GM23338 (cell line): ENCODE measurements at regions not wholly inside any gene's neighbourhood (a gene's known extent, or its start where the extent isn't known, plus 50 kb on each side); places are given as distances from the start of the nearest gene placed in this dataset.

Experiments
- ATAC-seq: fragments of 200-7000 bp; cut with Tn5 transposase; 3 replicates; pipeline ENCODE4 v1.9.1; 2020
- DNase-seq: peaks from one replicate; pipeline ENCODE4 v3.0.0-alpha.2; 2015; ENCODE audit warnings: low spot score
- H2AFZ ChIP-seq: fragments of 200-600 bp; sonication (generic); 2 replicates; pipeline ENCODE4 v1.8.0; 2016; ENCODE audit warnings: antibody characterized with exemption, mild to moderate bottlenecking, moderate library complexity
- H3F3A ChIP-seq: fragments of 200-600 bp; sonication (generic); replicated peaks from 2 replicates; pipeline ENCODE4 v1.8.0; 2017; ENCODE audit warnings: antibody characterized with exemption, mixed run types, low read depth
- H3K27ac ChIP-seq: fragments of 200-600 bp; sonication (generic); 2 replicates; pipeline ENCODE4 v1.6.1; 2016; ENCODE audit warnings: low read depth
- H3K27me3 ChIP-seq: fragments of 200-600 bp; sonication (generic); 2 replicates; pipeline ENCODE4 v1.8.0; 2016; ENCODE audit warnings: mild to moderate bottlenecking, mixed run types, moderate library complexity; ENCODE audit not compliant: insufficient read depth
- H3K36me3 ChIP-seq: fragments of 200-600 bp; sonication (generic); 2 replicates; pipeline ENCODE4 v1.8.0; 2016; ENCODE audit warnings: mild to moderate bottlenecking; ENCODE audit not compliant: insufficient read depth
- H3K4me1 ChIP-seq: fragments of 200-600 bp; sonication (generic); 2 replicates; pipeline ENCODE4 v1.8.0; 2016; ENCODE audit warnings: mild to moderate bottlenecking, moderate library complexity; ENCODE audit not compliant: insufficient read depth
- H3K4me2 ChIP-seq: fragments of 200-600 bp; sonication (generic); 2 replicates; pipeline ENCODE4 v1.7.1; 2017; ENCODE audit warnings: mixed run types
- H3K4me3 ChIP-seq: fragments of 200-600 bp; sonication (generic); 2 replicates; pipeline ENCODE4 v1.6.1; 2016; ENCODE audit warnings: mixed run types
- H3K79me2 ChIP-seq: fragments of 200-600 bp; sonication (generic); replicated peaks from 2 replicates; pipeline ENCODE4 v1.8.0; 2017; ENCODE audit warnings: mild to moderate bottlenecking; ENCODE audit not compliant: insufficient read depth
- H3K9me2 ChIP-seq: fragments of 200-600 bp; sonication (generic); 2 replicates; pipeline ENCODE4 v1.8.0; 2017; ENCODE audit not compliant: insufficient read depth
- H4K20me1 ChIP-seq: fragments of 200-600 bp; sonication (generic); replicated peaks from 2 replicates; pipeline ENCODE4 v1.8.0; 2017; ENCODE audit warnings: mild to moderate bottlenecking; ENCODE audit not compliant: insufficient read depth
- H3K27ac Mint-ChIP-seq: 2 replicates; pipeline ENCODE4 v1.8.0; 2020; ENCODE audit warnings: inconsistent platforms, mild to moderate bottlenecking, moderate library complexity, mixed read lengths
- H3K27me3 Mint-ChIP-seq: 3 replicates; pipeline ENCODE4 v1.8.0; 2022; ENCODE audit warnings: low read depth, mild to moderate bottlenecking, moderate library complexity, mixed read lengths, inconsistent platforms; ENCODE audit not compliant: insufficient read depth, poor library complexity
- H3K36me3 Mint-ChIP-seq: 3 replicates; pipeline ENCODE4 v1.8.0; 2021; ENCODE audit warnings: low read depth, mild to moderate bottlenecking, inconsistent platforms, moderate library complexity, mixed read lengths
- H3K4me1 Mint-ChIP-seq: 3 replicates; pipeline ENCODE4 v1.8.0; 2020; ENCODE audit warnings: mild to moderate bottlenecking, inconsistent platforms, mixed read lengths
- H3K4me3 Mint-ChIP-seq: 3 replicates; pipeline ENCODE4 v1.8.0; 2021; ENCODE audit warnings: moderate library complexity, mild to moderate bottlenecking, inconsistent platforms, mixed read lengths
- H3K9me3 Mint-ChIP-seq: 3 replicates; pipeline ENCODE4 v1.8.0; 2020; ENCODE audit warnings: moderate library complexity, mild to moderate bottlenecking, inconsistent platforms, mixed read lengths
- CREB1 ChIP-seq: fragments of 250-450 bp; sonication (Bioruptor Pico); IDR thresholded peaks from 2 replicates; pipeline ENCODE4 v1.5.0; 2020; ENCODE audit warnings: low read depth, mild to moderate bottlenecking, moderate library complexity
- EZH2 ChIP-seq: fragments of 200-600 bp; sonication (generic); IDR thresholded peaks from one replicate; pipeline ENCODE4 v1.8.0; 2017; ENCODE audit warnings: antibody characterized with exemption, mild to moderate bottlenecking, low read depth; ENCODE audit not compliant: unreplicated experiment
- EZH2phosphoT487 ChIP-seq: fragments of 200-600 bp; sonication (generic); IDR thresholded peaks from one replicate; pipeline ENCODE4 v1.8.1; 2018; ENCODE audit warnings: antibody characterized with exemption; ENCODE audit not compliant: unreplicated experiment
- JUNB ChIP-seq: IDR thresholded peaks from one replicate; pipeline ENCODE4 v1.6.1; 2016; ENCODE audit warnings: antibody characterized with exemption; ENCODE audit not compliant: unreplicated experiment
- NANOG ChIP-seq: IDR thresholded peaks from 2 replicates; pipeline ENCODE4 v1.6.1; 2016; ENCODE audit warnings: antibody characterized with exemption, borderline replicate concordance
- POLR2AphosphoS5 ChIP-seq: IDR thresholded peaks from 2 replicates; pipeline ENCODE4 v1.6.1; 2016; ENCODE audit warnings: antibody characterized with exemption, low read depth
- STAT1 ChIP-seq: IDR thresholded peaks from one replicate; pipeline ENCODE4 v1.6.1; 2016; ENCODE audit warnings: antibody characterized with exemption; ENCODE audit not compliant: unreplicated experiment
- ZNF114 ChIP-seq: fragments of 250-450 bp; sonication (Bioruptor Pico); IDR thresholded peaks from 2 replicates; pipeline ENCODE4 v1.5.0; 2020; ENCODE audit warnings: mild to moderate bottlenecking, moderate library complexity
- ZNF331 ChIP-seq: fragments of 250-450 bp; sonication (Bioruptor Pico); IDR thresholded peaks from 2 replicates; pipeline ENCODE4 v1.5.0; 2020; ENCODE audit warnings: low read depth, mild to moderate bottlenecking, moderate library complexity
- ZNF462 ChIP-seq: fragments of 250-450 bp; sonication (Bioruptor Pico); IDR thresholded peaks from 2 replicates; pipeline ENCODE4 v1.5.0; 2020; ENCODE audit warnings: mild to moderate bottlenecking, moderate library complexity
- TF ChIP-seq, protein P1 (sequence below): IDR thresholded peaks from 2 replicates; pipeline ENCODE4 v1.6.1; 2016; ENCODE audit warnings: antibody characterized with exemption
- TF ChIP-seq, protein P2 (sequence below): IDR thresholded peaks from one replicate; pipeline ENCODE4 v1.6.1; 2018; ENCODE audit warnings: antibody characterized with exemption; ENCODE audit not compliant: unreplicated experiment
- TF ChIP-seq, protein P3 (sequence below), 2 experiments: fragments of 200-600 bp in 1 of 2; sonication (generic) in 1 of 2; conservative IDR thresholded peaks; 2 replicates each; pipeline versions ENCODE4 v1.5.1 to v1.6.1; 2016 to 2017; ENCODE audit warnings: antibody characterized with exemption in 2 of 2, low read depth in 2 of 2, mild to moderate bottlenecking in 2 of 2, moderate library complexity in 1 of 2

- Histone ChIP-seq H3K36me3 (no peaks in the 10 kb centered on the region), H2AFZ (no peak overlapping the region), H3K27ac (no peak overlapping the region), H4K20me1 (no peaks in the 10 kb centered on the region), H3K27me3 (no peaks in the 10 kb centered on the region), H3K4me2 (no peak overlapping the region), H3K79me2 (no peaks in the 10 kb centered on the region), H3F3A (no peaks in the 10 kb centered on the region), H3K4me1 (peaks cover 10% of the 10 kb centered on the region), H3K4me3 (no peak overlapping the region), H3K9me2 (no peaks in the 10 kb centered on the region)
- no peaks in the 10 kb centered on the region; the same call in 2 of the 3 replicates for H3K9me3 Mint-ChIP-seq
- no peak overlapping the region for H3K4me3 Mint-ChIP-seq
- peaks cover 19% of the 10 kb centered on the region for H3K4me1 Mint-ChIP-seq
- TF ChIP-seq ZNF462 (CRISPR knock-in tag) (no peak), CREB1 (no peak), EZH2phosphoT487 (no peak), EZH2 (no peak), ZNF331 (no peak), STAT1 (no peak), POLR2AphosphoS5 (no peak), ZNF114 (no peak), JUNB (no peak), NANOG (no peak)
- TF ChIP-seq, protein P1, sequence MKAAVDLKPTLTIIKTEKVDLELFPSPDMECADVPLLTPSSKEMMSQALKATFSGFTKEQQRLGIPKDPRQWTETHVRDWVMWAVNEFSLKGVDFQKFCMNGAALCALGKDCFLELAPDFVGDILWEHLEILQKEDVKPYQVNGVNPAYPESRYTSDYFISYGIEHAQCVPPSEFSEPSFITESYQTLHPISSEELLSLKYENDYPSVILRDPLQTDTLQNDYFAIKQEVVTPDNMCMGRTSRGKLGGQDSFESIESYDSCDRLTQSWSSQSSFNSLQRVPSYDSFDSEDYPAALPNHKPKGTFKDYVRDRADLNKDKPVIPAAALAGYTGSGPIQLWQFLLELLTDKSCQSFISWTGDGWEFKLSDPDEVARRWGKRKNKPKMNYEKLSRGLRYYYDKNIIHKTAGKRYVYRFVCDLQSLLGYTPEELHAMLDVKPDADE: no peak
- TF ChIP-seq, protein P2, sequence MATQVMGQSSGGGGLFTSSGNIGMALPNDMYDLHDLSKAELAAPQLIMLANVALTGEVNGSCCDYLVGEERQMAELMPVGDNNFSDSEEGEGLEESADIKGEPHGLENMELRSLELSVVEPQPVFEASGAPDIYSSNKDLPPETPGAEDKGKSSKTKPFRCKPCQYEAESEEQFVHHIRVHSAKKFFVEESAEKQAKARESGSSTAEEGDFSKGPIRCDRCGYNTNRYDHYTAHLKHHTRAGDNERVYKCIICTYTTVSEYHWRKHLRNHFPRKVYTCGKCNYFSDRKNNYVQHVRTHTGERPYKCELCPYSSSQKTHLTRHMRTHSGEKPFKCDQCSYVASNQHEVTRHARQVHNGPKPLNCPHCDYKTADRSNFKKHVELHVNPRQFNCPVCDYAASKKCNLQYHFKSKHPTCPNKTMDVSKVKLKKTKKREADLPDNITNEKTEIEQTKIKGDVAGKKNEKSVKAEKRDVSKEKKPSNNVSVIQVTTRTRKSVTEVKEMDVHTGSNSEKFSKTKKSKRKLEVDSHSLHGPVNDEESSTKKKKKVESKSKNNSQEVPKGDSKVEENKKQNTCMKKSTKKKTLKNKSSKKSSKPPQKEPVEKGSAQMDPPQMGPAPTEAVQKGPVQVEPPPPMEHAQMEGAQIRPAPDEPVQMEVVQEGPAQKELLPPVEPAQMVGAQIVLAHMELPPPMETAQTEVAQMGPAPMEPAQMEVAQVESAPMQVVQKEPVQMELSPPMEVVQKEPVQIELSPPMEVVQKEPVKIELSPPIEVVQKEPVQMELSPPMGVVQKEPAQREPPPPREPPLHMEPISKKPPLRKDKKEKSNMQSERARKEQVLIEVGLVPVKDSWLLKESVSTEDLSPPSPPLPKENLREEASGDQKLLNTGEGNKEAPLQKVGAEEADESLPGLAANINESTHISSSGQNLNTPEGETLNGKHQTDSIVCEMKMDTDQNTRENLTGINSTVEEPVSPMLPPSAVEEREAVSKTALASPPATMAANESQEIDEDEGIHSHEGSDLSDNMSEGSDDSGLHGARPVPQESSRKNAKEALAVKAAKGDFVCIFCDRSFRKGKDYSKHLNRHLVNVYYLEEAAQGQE: no peak
- TF ChIP-seq, protein P3, sequence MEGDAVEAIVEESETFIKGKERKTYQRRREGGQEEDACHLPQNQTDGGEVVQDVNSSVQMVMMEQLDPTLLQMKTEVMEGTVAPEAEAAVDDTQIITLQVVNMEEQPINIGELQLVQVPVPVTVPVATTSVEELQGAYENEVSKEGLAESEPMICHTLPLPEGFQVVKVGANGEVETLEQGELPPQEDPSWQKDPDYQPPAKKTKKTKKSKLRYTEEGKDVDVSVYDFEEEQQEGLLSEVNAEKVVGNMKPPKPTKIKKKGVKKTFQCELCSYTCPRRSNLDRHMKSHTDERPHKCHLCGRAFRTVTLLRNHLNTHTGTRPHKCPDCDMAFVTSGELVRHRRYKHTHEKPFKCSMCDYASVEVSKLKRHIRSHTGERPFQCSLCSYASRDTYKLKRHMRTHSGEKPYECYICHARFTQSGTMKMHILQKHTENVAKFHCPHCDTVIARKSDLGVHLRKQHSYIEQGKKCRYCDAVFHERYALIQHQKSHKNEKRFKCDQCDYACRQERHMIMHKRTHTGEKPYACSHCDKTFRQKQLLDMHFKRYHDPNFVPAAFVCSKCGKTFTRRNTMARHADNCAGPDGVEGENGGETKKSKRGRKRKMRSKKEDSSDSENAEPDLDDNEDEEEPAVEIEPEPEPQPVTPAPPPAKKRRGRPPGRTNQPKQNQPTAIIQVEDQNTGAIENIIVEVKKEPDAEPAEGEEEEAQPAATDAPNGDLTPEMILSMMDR (conservative IDR thresholded peaks at IDR 0.05; ENCODE audit: low read depth in 2 of 2): no peak
- no peak overlapping the region for H3K27ac Mint-ChIP-seq
- no peaks in the 10 kb centered on the region for H3K36me3 Mint-ChIP-seq
- DNase-seq (no peak), ATAC-seq (no peak)
- H3K27me3 Mint-ChIP-seq: peaks cover 7% of the 10 kb centered on the region
These were observed 322.8 kb downstream of the UQCRFS1 start for GRCh38 chr19:28889941-28890670.
